HFFc6 (cell line): ENCODE measurements at regions not wholly inside any gene's neighbourhood (a gene's known extent, or its start where the extent isn't known, plus 50 kb on each side); places are given as distances from the start of the nearest gene placed in this dataset.

ENCODE experiments used
- DNase-seq: peaks from one replicate; pipeline ENCODE4 v3.0.0-alpha.2; 2018
- H3K27ac Mint-ChIP-seq: 2 replicates; pipeline ENCODE4 v1.8.0; 2020; ENCODE audit warnings: mild to moderate bottlenecking, mixed read lengths
- H3K27me3 Mint-ChIP-seq: 2 replicates; pipeline ENCODE4 v1.8.0; 2021; ENCODE audit warnings: mild to moderate bottlenecking, moderate library complexity, mixed read lengths; ENCODE audit not compliant: insufficient read depth
- H3K36me3 Mint-ChIP-seq: 2 replicates; pipeline ENCODE4 v1.8.0; 2021; ENCODE audit warnings: low read depth, mixed read lengths
- H3K4me1 Mint-ChIP-seq: 2 replicates; pipeline ENCODE4 v1.8.0; 2020; ENCODE audit warnings: low read depth, mixed read lengths
- H3K4me3 Mint-ChIP-seq: 2 replicates; pipeline ENCODE4 v1.8.0; 2020; ENCODE audit warnings: mild to moderate bottlenecking, moderate library complexity, mixed read lengths
- H3K9me3 Mint-ChIP-seq: 2 replicates; pipeline ENCODE4 v1.8.0; 2020; ENCODE audit warnings: mild to moderate bottlenecking, mixed read lengths
- CTCF ChIP-seq: fragments of 200-600 bp; sonication (generic); IDR thresholded peaks from 2 replicates; pipeline ENCODE4 v1.5.0; 2021; ENCODE audit warnings: antibody characterized with exemption, mild to moderate bottlenecking

DNA sequence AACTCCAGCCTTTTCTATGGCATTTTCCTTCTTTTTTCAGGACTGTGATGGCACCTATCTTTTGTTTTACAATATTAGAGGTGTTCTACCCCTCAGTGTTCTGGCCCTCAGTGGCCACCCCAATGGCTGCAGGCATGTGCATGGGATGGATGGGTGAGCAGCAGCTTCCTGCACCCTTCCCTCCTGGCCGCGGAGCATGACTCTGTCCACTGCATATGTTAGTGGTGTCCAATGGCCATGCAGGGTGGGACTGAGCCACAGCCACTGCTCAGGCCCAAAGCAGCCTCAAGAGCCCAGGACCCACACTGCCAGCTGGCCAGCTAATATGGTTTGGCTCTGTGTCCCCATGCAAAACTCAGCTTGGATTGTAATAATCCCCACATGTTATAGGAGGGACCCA lies 1032.3 kb upstream of the FBXO33 start:
- Mint-ChIP-seq H3K4me1 (no peaks in the 10 kb centered on the region), H3K9me3 (peaks cover 45% of the 10 kb centered on the region), H3K27me3 (no peaks in the 10 kb centered on the region), H3K4me3 (no peak overlapping the region), H3K27ac (no peak overlapping the region), H3K36me3 (no peaks in the 10 kb centered on the region)
- DNase-seq, result no peak
- TF ChIP-seq CTCF, result no peak

DNA sequence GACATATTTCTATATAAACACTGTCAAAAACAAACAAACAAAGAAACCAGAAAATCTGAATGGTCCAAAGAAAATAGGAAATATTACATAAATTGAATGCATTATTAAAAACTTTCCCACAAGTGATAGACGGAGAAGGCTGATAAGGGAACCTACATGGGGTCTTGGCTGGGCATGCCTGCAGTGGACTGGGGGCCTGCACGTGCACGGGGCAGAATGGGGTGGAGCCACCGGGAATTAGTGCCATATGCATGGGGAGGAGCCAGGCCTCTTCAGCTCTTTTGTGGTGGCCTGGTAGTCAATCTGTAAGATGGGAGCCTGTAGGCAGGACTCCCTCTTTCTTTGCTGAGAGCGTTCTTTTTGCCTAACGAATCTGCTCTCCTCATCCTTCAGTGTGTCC lies 1031.7 kb upstream of the FBXO33 start:
- no peaks in the 10 kb centered on the region for H3K27me3 Mint-ChIP-seq
- no peak overlapping the region for H3K4me3 Mint-ChIP-seq
- no peaks in the 10 kb centered on the region for H3K4me1 Mint-ChIP-seq
- no peaks in the 10 kb centered on the region for H3K36me3 Mint-ChIP-seq
- TF ChIP-seq CTCF, result no peak
- H3K9me3 Mint-ChIP-seq, result peaks cover 45% of the 10 kb centered on the region
- H3K27ac Mint-ChIP-seq, result no peak overlapping the region
- no peak for DNase-seq

DNA sequence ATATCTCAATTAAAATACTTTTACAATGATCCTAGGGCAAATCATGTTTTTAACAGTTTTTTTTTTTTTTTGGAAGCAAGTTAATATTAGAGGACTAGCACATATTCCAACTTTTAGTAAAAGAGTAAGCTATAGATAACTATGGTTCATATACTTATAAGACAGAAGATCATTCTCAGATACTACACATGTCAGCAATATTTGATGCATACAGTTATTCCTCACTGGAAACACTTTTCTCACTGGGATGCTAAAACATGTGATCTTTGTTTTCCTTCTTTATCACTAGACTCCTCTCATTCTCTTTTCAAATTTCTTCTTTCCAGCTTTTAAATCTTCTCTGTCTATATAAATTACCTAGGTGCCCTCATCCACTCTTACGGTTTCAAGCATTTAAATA lies 1020.4 kb upstream of the FBXO33 start:
- H3K4me1 Mint-ChIP-seq, result no peaks in the 10 kb centered on the region
- no peaks in the 10 kb centered on the region for H3K27me3 Mint-ChIP-seq
- H3K9me3 Mint-ChIP-seq, result peaks cover 20% of the 10 kb centered on the region
- TF ChIP-seq CTCF, result no peak
- H3K4me3 Mint-ChIP-seq, result no peak overlapping the region
- DNase-seq, result no peak
- no peaks in the 10 kb centered on the region for H3K36me3 Mint-ChIP-seq
- H3K27ac Mint-ChIP-seq, result no peak overlapping the region

GRCh38 chr14:40447017-40447416 lies 1014.8 kb upstream of the FBXO33 start:
- no peak for DNase-seq
- TF ChIP-seq CTCF, result no peak
- Mint-ChIP-seq H3K4me1 (no peaks in the 10 kb centered on the region), H3K9me3 (peaks cover 34% of the 10 kb centered on the region), H3K36me3 (no peaks in the 10 kb centered on the region), H3K27me3 (no peaks in the 10 kb centered on the region), H3K4me3 (no peak overlapping the region), H3K27ac (no peak overlapping the region)

DNA sequence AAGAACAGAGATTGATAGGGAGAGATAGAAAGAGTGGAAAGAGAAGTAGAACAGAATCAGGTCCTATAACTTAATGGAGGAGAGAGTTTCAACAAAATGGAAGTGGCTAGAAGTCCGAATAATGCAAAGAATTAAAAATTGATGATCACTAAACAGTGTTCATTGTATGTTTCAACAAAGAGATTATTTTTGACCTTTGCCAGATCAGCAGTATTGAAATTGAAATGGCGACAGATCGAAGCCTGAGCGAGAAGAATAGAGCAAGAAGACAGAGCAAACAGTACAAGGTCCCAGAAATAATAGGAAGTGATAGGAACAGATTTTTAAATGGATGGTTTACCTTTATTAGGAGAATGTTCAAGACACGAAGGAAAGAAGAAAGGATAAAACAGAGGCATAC lies 1012.8 kb upstream of the FBXO33 start:
- Mint-ChIP-seq H3K27ac (no peak overlapping the region), H3K27me3 (no peaks in the 10 kb centered on the region), H3K4me1 (no peaks in the 10 kb centered on the region), H3K4me3 (no peak overlapping the region), H3K9me3 (peaks cover 42% of the 10 kb centered on the region), H3K36me3 (no peaks in the 10 kb centered on the region)
- DNase-seq, result no peak
- no peak for TF ChIP-seq CTCF

DNA sequence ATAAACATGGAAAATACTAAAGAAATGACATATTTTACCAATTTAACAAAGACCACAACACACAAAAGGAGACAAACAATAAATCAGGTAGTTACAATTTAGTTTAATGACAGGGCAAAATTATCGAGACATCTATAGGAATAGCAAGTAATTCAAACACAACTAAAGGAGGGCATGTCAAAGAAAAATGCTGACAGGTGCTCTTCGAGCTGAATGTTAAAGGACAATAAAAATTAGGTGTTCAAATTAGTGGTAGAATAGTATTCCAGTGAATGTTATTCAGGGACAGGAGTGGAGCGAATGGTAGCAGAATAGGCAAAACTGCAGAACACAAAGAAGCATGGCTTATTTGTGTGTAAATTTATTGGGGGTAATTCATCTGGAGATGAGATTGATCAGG lies 1004.3 kb upstream of the FBXO33 start:
- H3K27ac Mint-ChIP-seq, result no peak overlapping the region
- no peaks in the 10 kb centered on the region for H3K36me3 Mint-ChIP-seq
- H3K4me1 Mint-ChIP-seq, result no peaks in the 10 kb centered on the region
- H3K9me3 Mint-ChIP-seq, result peaks cover 28% of the 10 kb centered on the region
- H3K27me3 Mint-ChIP-seq, result no peaks in the 10 kb centered on the region
- TF ChIP-seq CTCF, result no peak
- H3K4me3 Mint-ChIP-seq, result no peak overlapping the region
- no peak for DNase-seq
